ENCODE measurements at regions not wholly inside any gene's neighbourhood (a gene's known extent, or its start where the extent isn't known, plus 50 kb on each side); places are given as distances from the start of the nearest gene placed in this dataset.

GRCh38 chr11:123257370-123257769 is 62.3 kb upstream of the CLMP start (continued):
- TF ChIP-seq ZBTB33 (IDR thresholded peaks at IDR 0.05) (no peak), GABPA (IDR thresholded peaks at IDR 0.05 in 1 of 2, conservative IDR thresholded peaks at IDR 0.05 in 1 of 2) (no peak), HNF4A (conservative IDR thresholded peaks at IDR 0.05) (no peak), RXRA (IDR thresholded peaks at IDR 0.05) (no peak), NR2F2 (IDR thresholded peaks at IDR 0.05) (no peak), YY1 (IDR thresholded peaks at IDR 0.05) (no peak)

- no peak overlapping the region for H3K9ac ChIP-seq (ENCODE audit: low read depth in 1 of 2, low read length in 2 of 2)
- DNase-seq (ENCODE audit: low spot score) = no peak
- WGBS = 72% methylated on average over 8 of the region's 8 CpGs
- H3K4me1 ChIP-seq (ENCODE audit: control insufficient read depth in 4 of 4, insufficient read depth in 4 of 4, low read length in 3 of 4) = peaks cover 0 to under 1% (median 0%) of the 10 kb centered on the region in 4 donors
- TF ChIP-seq HNF4G (IDR thresholded peaks at IDR 0.05) = no peak
- TF ChIP-seq TAF1 (conservative IDR thresholded peaks at IDR 0.05) = no peak
- no peak for TF ChIP-seq ZBTB33 (IDR thresholded peaks at IDR 0.05)
- no peak for TF ChIP-seq FOXA2 (IDR thresholded peaks at IDR 0.05)
- no peak for TF ChIP-seq RAD21 (IDR thresholded peaks at IDR 0.05)
- TF ChIP-seq YY1 (IDR thresholded peaks at IDR 0.05) = no peak
- no peak for TF ChIP-seq HNF4A (conservative IDR thresholded peaks at IDR 0.05)
- TF ChIP-seq GABPA (IDR thresholded peaks at IDR 0.05 in 1 of 2, conservative IDR thresholded peaks at IDR 0.05 in 1 of 2) = no peak
- no peak for TF ChIP-seq NR2F2 (IDR thresholded peaks at IDR 0.05)
- no peak for TF ChIP-seq RXRA (IDR thresholded peaks at IDR 0.05)
- TF ChIP-seq ATF3 (IDR thresholded peaks at IDR 0.05) = no peak
- TF ChIP-seq FOXA1 (IDR thresholded peaks at IDR 0.05) = no peak
- TF ChIP-seq EGR1 (IDR thresholded peaks at IDR 0.05; ENCODE audit: low read depth in 2 of 2) = no peak
- no peak for TF ChIP-seq SP1 (IDR thresholded peaks at IDR 0.05)
- no peak overlapping the region for H3K27ac ChIP-seq (ENCODE audit: low read depth in 1 of 2, low read length in 2 of 2)
- H3K36me3 ChIP-seq (ENCODE audit: control insufficient read depth in 4 of 4, insufficient read depth in 3 of 4, low read depth in 1 of 4, low read length in 3 of 4) = no peaks in the 10 kb centered on the region
- H3K4me3 ChIP-seq (ENCODE audit: low read depth in 1 of 3, low read length in 3 of 3) = no peak overlapping the region
- no peaks in the 10 kb centered on the region for H3K9me3 ChIP-seq (ENCODE audit: control insufficient read depth in 4 of 4, low read length in 3 of 4)
- H3K27me3 ChIP-seq (ENCODE audit: control insufficient read depth in 4 of 4, insufficient read depth in 4 of 4, low read length in 3 of 4) = no peaks in the 10 kb centered on the region
These were observed 60.9 kb upstream of the CLMP start for GRCh38 chr11:123255909-123256308.

- WGBS = 91% methylated on average over 3 of the region's 3 CpGs
- TF ChIP-seq RAD21 (IDR thresholded peaks at IDR 0.05) (no peak), ATF3 (IDR thresholded peaks at IDR 0.05) (no peak), FOXA2 (IDR thresholded peaks at IDR 0.05) (no peak), FOXA1 (IDR thresholded peaks at IDR 0.05) (no peak), GABPA (IDR thresholded peaks at IDR 0.05 in 1 of 2, conservative IDR thresholded peaks at IDR 0.05 in 1 of 2) (no peak), ZBTB33 (IDR thresholded peaks at IDR 0.05) (no peak), JUND (IDR thresholded peaks at IDR 0.05) (no peak), HNF4G (IDR thresholded peaks at IDR 0.05) (no peak), CTCF (IDR thresholded peaks at IDR 0.05; ENCODE audit: low read depth, low read length, missing input control) (no peak), NR2F2 (IDR thresholded peaks at IDR 0.05) (no peak), SP1 (IDR thresholded peaks at IDR 0.05) (no peak), HNF4A (conservative IDR thresholded peaks at IDR 0.05) (no peak), YY1 (IDR thresholded peaks at IDR 0.05) (no peak), EGR1 (IDR thresholded peaks at IDR 0.05; ENCODE audit: low read depth in 2 of 2) (no peak), REST (IDR thresholded peaks at IDR 0.05) (no peak)
These were observed 59.3 kb upstream of the CLMP start for GRCh38 chr11:123254357-123254756.

More at GRCh38 chr11:123254357-123254756, 59.3 kb upstream of the CLMP start:
- DNase-seq (ENCODE audit: low spot score) = no peak
- no peaks in the 10 kb centered on the region for H3K36me3 ChIP-seq (ENCODE audit: control insufficient read depth in 4 of 4, insufficient read depth in 3 of 4, low read depth in 1 of 4, low read length in 3 of 4)
- no peaks in the 10 kb centered on the region for H3K4me1 ChIP-seq (ENCODE audit: control insufficient read depth in 4 of 4, insufficient read depth in 4 of 4, low read length in 3 of 4)
- no peak overlapping the region for H3K9ac ChIP-seq (ENCODE audit: low read depth in 1 of 2, low read length in 2 of 2)
- H3K9me3 ChIP-seq (ENCODE audit: control insufficient read depth in 4 of 4, low read length in 3 of 4) = no peaks in the 10 kb centered on the region
- no peak overlapping the region for H3K4me3 ChIP-seq (ENCODE audit: low read depth in 1 of 3, low read length in 3 of 3)
- no peaks in the 10 kb centered on the region for H3K27me3 ChIP-seq (ENCODE audit: control insufficient read depth in 4 of 4, insufficient read depth in 4 of 4, low read length in 3 of 4)
- no peak overlapping the region for H3K27ac ChIP-seq (ENCODE audit: low read depth in 1 of 2, low read length in 2 of 2)
